C4-2B (cell line): ENCODE measurements at regions not wholly inside any gene's neighbourhood (a gene's known extent, or its start where the extent isn't known, plus 50 kb on each side); places are given as distances from the start of the nearest gene placed in this dataset.

Experiments
- CTCF ChIP-seq: fragments of 450-650 bp; conservative IDR thresholded peaks from 2 replicates; pipeline ENCODE4 v1.5.1; 2017; ENCODE audit warnings: mild to moderate bottlenecking
- ZFX ChIP-seq: fragments of 450-650 bp; IDR thresholded peaks from 2 replicates; pipeline ENCODE4 v1.6.1; 2017

GRCh38 chr6:50211582-50211981 lies 161.9 kb upstream of the DEFB112 start:
- no peak for TF ChIP-seq CTCF
- TF ChIP-seq ZFX: no peak
